ENCODE measurements at regions not wholly inside any gene's neighbourhood (a gene's known extent, or its start where the extent isn't known, plus 50 kb on each side); places are given as distances from the start of the nearest gene placed in this dataset.
A peak's percentile ranks its signal among the peaks of the same experiment; 100 is the strongest.

DNA sequence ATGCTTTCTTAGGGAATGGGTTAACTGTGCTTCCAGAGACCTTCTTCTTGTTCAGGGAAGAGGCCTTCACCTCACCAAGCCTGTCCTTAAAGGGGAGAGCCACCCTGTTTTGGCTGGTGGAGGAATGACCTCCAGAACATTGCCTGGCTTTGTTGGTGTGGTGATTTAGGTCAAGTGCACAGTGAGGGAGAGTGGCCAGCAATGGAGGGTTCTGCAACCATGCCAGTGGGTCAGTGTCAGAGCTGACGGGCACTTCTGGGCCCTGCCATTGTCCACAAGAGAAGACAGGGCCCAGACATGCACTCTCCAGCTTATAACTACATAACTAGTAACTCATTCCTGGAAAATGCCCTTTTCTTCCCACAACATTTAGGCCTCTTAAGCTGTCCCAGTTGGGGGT, 238.5 kb upstream of the AKR1E2 start:
- Mint-ChIP-seq H3K36me3 (ENCODE audit: low read depth, unreplicated experiment) (no peaks in the 10 kb centered on the region), H3K9me3 (ENCODE audit: unreplicated experiment) (no peaks in the 10 kb centered on the region), H3K4me1 (ENCODE audit: low read depth, unreplicated experiment) (peaks cover 9% of the 10 kb centered on the region), H3K27me3 (ENCODE audit: low read depth, unreplicated experiment) (no peaks in the 10 kb centered on the region), H3K4me3 (ENCODE audit: unreplicated experiment) (no peak overlapping the region), H3K27ac (ENCODE audit: unreplicated experiment) (no peak overlapping the region)
- Histone ChIP-seq H2AFZ (ENCODE audit: low read depth, low read length) (no peak overlapping the region), H3K4me3 (ENCODE audit: insufficient read depth, low read depth, low read length) (no peak overlapping the region), H3K4me1 (ENCODE audit: insufficient read depth, low read length) (no peaks in the 10 kb centered on the region), H3K4me2 (ENCODE audit: low read length) (no peak overlapping the region), H3K27ac (ENCODE audit: low read depth, low read length) (no peak overlapping the region), H4K20me1 (ENCODE audit: insufficient read depth, low read length) (no peaks in the 10 kb centered on the region), H3K79me2 (ENCODE audit: insufficient read depth, low read length) (no peaks in the 10 kb centered on the region), H3K36me3 (ENCODE audit: insufficient read depth, low read length) (no peaks in the 10 kb centered on the region), H3K9ac (ENCODE audit: low read length) (no peak overlapping the region), H3K27me3 (ENCODE audit: insufficient read depth, low read length) (no peaks in the 10 kb centered on the region), H3K9me3 (ENCODE audit: insufficient read depth, low read depth, low read length) (no peaks in the 10 kb centered on the region)
- FAIRE-seq = no peak
- TF ChIP-seq EZH2 (IDR thresholded peaks at IDR 0.05; ENCODE audit: insufficient read depth, low read length) = no peak
- TF ChIP-seq, protein P1, sequence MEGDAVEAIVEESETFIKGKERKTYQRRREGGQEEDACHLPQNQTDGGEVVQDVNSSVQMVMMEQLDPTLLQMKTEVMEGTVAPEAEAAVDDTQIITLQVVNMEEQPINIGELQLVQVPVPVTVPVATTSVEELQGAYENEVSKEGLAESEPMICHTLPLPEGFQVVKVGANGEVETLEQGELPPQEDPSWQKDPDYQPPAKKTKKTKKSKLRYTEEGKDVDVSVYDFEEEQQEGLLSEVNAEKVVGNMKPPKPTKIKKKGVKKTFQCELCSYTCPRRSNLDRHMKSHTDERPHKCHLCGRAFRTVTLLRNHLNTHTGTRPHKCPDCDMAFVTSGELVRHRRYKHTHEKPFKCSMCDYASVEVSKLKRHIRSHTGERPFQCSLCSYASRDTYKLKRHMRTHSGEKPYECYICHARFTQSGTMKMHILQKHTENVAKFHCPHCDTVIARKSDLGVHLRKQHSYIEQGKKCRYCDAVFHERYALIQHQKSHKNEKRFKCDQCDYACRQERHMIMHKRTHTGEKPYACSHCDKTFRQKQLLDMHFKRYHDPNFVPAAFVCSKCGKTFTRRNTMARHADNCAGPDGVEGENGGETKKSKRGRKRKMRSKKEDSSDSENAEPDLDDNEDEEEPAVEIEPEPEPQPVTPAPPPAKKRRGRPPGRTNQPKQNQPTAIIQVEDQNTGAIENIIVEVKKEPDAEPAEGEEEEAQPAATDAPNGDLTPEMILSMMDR (IDR thresholded peaks at IDR 0.05; ENCODE audit: insufficient read depth, low read depth, low read length) = no peak
- no peak for DNase-seq (ENCODE audit: low read depth)

DNA sequence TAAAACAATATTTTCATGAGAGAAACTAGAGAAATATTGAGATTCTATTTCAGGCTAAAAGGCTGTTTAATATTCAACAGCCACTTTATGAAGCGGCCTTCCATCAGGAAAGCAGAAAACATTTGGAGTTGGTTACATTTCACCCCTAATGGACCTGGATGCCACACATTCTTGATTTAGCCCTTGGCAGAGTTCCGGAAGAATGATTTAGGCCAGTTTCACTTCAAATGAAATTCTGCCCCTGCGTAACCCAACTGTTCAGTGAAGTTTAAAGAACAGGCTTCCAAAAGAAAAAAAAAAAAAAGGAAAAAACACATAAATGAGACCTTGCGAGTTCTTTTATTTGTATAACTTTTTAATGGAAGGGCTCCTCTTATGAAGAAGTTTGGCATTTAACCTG, 239.2 kb upstream of the AKR1E2 start:
- FAIRE-seq (no peak), DNase-seq (ENCODE audit: low read depth) (peak; percentile 55)
- no peaks in the 10 kb centered on the region for H3K27me3 ChIP-seq (ENCODE audit: insufficient read depth, low read length)
- no peaks in the 10 kb centered on the region for H3K27me3 Mint-ChIP-seq (ENCODE audit: low read depth, unreplicated experiment)
- no peaks in the 10 kb centered on the region for H3K9me3 ChIP-seq (ENCODE audit: insufficient read depth, low read depth, low read length)
- peaks cover 9% of the 10 kb centered on the region for H3K4me1 Mint-ChIP-seq (ENCODE audit: low read depth, unreplicated experiment)
- H3K79me2 ChIP-seq (ENCODE audit: insufficient read depth, low read length) = no peaks in the 10 kb centered on the region
- H3K27ac ChIP-seq (ENCODE audit: low read depth, low read length) = no peak overlapping the region
- no peak overlapping the region for H3K4me3 ChIP-seq (ENCODE audit: insufficient read depth, low read depth, low read length)
- TF ChIP-seq, protein P1 (IDR thresholded peaks at IDR 0.05; ENCODE audit: insufficient read depth, low read depth, low read length) = no peak
- TF ChIP-seq EZH2 (IDR thresholded peaks at IDR 0.05; ENCODE audit: insufficient read depth, low read length) = no peak
- H4K20me1 ChIP-seq (ENCODE audit: insufficient read depth, low read length) = no peaks in the 10 kb centered on the region
- no peaks in the 10 kb centered on the region for H3K36me3 Mint-ChIP-seq (ENCODE audit: low read depth, unreplicated experiment)
- H3K4me3 Mint-ChIP-seq (ENCODE audit: unreplicated experiment) = no peak overlapping the region
- no peak overlapping the region for H3K9ac ChIP-seq (ENCODE audit: low read length)
- H3K27ac Mint-ChIP-seq (ENCODE audit: unreplicated experiment) = no peak overlapping the region
- no peaks in the 10 kb centered on the region for H3K4me1 ChIP-seq (ENCODE audit: insufficient read depth, low read length)
- H3K4me2 ChIP-seq (ENCODE audit: low read length) = no peak overlapping the region
- H2AFZ ChIP-seq (ENCODE audit: low read depth, low read length) = no peak overlapping the region
- no peaks in the 10 kb centered on the region for H3K36me3 ChIP-seq (ENCODE audit: insufficient read depth, low read length)
- H3K9me3 Mint-ChIP-seq (ENCODE audit: unreplicated experiment) = no peaks in the 10 kb centered on the region

- Histone ChIP-seq H3K27me3 (ENCODE audit: insufficient read depth, low read length) (no peaks in the 10 kb centered on the region), H3K9ac (ENCODE audit: low read length) (no peak overlapping the region), H3K27ac (ENCODE audit: low read depth, low read length) (no peak overlapping the region), H3K4me3 (ENCODE audit: insufficient read depth, low read depth, low read length) (no peak overlapping the region), H3K36me3 (ENCODE audit: insufficient read depth, low read length) (no peaks in the 10 kb centered on the region), H3K4me1 (ENCODE audit: insufficient read depth, low read length) (no peaks in the 10 kb centered on the region), H4K20me1 (ENCODE audit: insufficient read depth, low read length) (no peaks in the 10 kb centered on the region), H3K9me3 (ENCODE audit: insufficient read depth, low read depth, low read length) (no peaks in the 10 kb centered on the region), H3K4me2 (ENCODE audit: low read length) (no peak overlapping the region), H3K79me2 (ENCODE audit: insufficient read depth, low read length) (no peaks in the 10 kb centered on the region), H2AFZ (ENCODE audit: low read depth, low read length) (no peak overlapping the region)
- Mint-ChIP-seq H3K4me3 (ENCODE audit: unreplicated experiment) (no peak overlapping the region), H3K27me3 (ENCODE audit: low read depth, unreplicated experiment) (no peaks in the 10 kb centered on the region), H3K9me3 (ENCODE audit: unreplicated experiment) (no peaks in the 10 kb centered on the region), H3K27ac (ENCODE audit: unreplicated experiment) (no peak overlapping the region), H3K36me3 (ENCODE audit: low read depth, unreplicated experiment) (no peaks in the 10 kb centered on the region), H3K4me1 (ENCODE audit: low read depth, unreplicated experiment) (no peaks in the 10 kb centered on the region)
- DNase-seq (ENCODE audit: low read depth) (no peak), FAIRE-seq (no peak)
- TF ChIP-seq EZH2 (IDR thresholded peaks at IDR 0.05; ENCODE audit: insufficient read depth, low read length) = no peak
- TF ChIP-seq, protein P1 (IDR thresholded peaks at IDR 0.05; ENCODE audit: insufficient read depth, low read depth, low read length) = no peak
Measured at GRCh38 chr10:4581929-4582328, 244.1 kb upstream of the AKR1E2 start.
